Fibroblast of mammary gland (primary cell): ENCODE measurements at regions not wholly inside any gene's neighbourhood (a gene's known extent, or its start where the extent isn't known, plus 50 kb on each side); places are given as distances from the start of the nearest gene placed in this dataset.

Experiments used
- DNase-seq: peaks from one replicate; pipeline ENCODE4 v3.0.0-alpha.2; 2010; ENCODE audit warnings: low read depth
- H3K4me3 ChIP-seq: 2 replicates; pipeline ENCODE4 v1.5.1; 2011; ENCODE audit warnings: low read depth, mild to moderate bottlenecking, low read length, moderate library complexity; ENCODE audit not compliant: control insufficient read depth
- CTCF ChIP-seq: conservative IDR thresholded peaks from 2 replicates; pipeline ENCODE4 v1.5.1; 2011; ENCODE audit warnings: low read depth, low read length, inconsistent platforms; ENCODE audit not compliant: control insufficient read depth, insufficient read depth

GRCh38 chr14:85308531-85309300 lies 221.2 kb upstream of the FLRT2 start:
- H3K4me3 ChIP-seq, result no peak overlapping the region
- no peak for TF ChIP-seq CTCF
- no peak for DNase-seq

GRCh38 chr14:85310491-85311272 lies 219.3 kb upstream of the FLRT2 start:
- TF ChIP-seq CTCF, result no peak
- DNase-seq, result no peak
- H3K4me3 ChIP-seq, result no peak overlapping the region

- DNase-seq, result no peak
- no peak for TF ChIP-seq CTCF
- no peak overlapping the region for H3K4me3 ChIP-seq
Observed at GRCh38 chr14:85313560-85314207, 216.3 kb upstream of the FLRT2 start.

- DNase-seq, result no peak
- no peak overlapping the region for H3K4me3 ChIP-seq
- no peak for TF ChIP-seq CTCF
Observed at GRCh38 chr14:85315290-85315689, 214.7 kb upstream of the FLRT2 start.

GRCh38 chr14:85315733-85316290 lies 214.1 kb upstream of the FLRT2 start:
- TF ChIP-seq CTCF, result no peak
- H3K4me3 ChIP-seq, result no peak overlapping the region
- no peak for DNase-seq

- H3K4me3 ChIP-seq, result no peak overlapping the region
- DNase-seq, result peak; percentile 61
- no peak for TF ChIP-seq CTCF
Observed at GRCh38 chr14:85316701-85317410, 213.1 kb upstream of the FLRT2 start.
